HCT116 (cell line): ENCODE measurements at regions not wholly inside any gene's neighbourhood (a gene's known extent, or its start where the extent isn't known, plus 50 kb on each side); places are given as distances from the start of the nearest gene placed in this dataset.
"Not testable (repeated sequence)": the region's sequence is repeated elsewhere in the genome, so short reads cannot be mapped to it uniquely, and the experiment has no call there.

Source experiments
- FOSL1 ChIP-seq: IDR thresholded peaks from 2 replicates; pipeline ENCODE4 v1.6.1; 2012; ENCODE audit warnings: low read depth
- POLR2A ChIP-seq: IDR thresholded peaks from 2 replicates; pipeline ENCODE4 v1.7.0; 2011; ENCODE audit warnings: borderline replicate concordance; ENCODE audit not compliant: insufficient read depth, insufficient read length; ENCODE audit errors: extremely low read depth

DNA sequence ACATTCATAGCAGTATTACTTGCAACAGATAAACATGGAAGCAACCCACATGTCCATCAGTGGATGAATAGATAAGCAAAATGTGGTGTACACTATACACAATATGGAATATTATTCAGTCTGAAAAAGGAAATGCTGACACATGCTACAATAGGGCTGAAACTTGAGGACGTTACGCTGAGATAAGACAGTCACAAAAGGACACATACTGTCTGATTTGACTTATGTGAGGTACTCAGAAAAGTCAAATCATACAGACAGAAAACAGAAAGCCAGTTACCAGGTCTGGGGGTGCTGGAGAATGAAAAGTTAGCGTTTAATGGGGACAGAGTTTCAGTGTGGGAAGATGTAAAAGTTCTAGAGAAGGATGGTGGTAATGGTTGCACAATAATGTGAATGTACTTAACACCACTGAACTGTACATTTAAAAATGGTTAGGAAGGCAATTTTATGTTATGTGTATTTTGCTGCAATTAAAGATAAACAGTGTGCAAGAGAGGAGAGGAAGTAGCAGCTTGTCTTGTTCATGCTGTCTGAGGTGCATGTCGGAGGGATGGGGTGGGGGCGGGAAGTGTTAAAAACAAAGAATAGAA lies 111.1 kb upstream of the SAMD11 start:
- TF ChIP-seq POLR2A, FOSL1: not testable (repeated sequence)
